ENCODE measurements at regions not wholly inside any gene's neighbourhood (a gene's known extent, or its start where the extent isn't known, plus 50 kb on each side); places are given as distances from the start of the nearest gene placed in this dataset.

DNA sequence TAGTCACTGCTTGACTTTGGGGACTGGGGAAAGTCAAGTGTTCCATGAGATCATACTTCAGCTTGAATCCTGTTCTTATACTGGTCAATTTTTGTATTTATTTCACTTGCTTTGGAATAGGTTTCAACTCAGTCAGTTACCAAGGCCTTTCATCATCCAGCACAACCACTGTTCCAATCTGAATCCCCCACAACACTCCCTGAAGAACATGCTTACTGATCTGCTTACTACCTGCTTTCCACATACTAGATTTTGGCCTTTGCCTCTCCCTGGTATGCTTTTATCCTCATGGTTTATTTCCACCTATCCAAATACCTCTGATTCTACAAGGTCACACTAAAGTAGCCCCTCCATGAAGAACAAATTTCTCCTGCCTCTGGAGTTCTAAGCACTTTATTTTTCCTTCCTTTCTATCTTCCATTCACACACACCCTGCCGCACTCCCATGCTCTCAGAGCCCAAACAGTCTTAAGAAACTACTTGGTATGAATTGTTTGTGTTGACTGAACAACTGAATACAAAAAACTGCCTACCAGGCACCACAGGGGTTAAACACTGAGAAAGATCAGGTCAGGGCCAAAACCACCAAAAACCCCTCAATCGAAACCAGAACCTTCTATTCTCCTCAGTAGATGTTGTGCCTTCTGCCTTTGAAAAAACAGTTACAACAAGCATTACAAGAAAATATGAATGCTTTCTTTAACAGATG lies 178.1 kb downstream of the AVL9 start:
- TF ChIP-seq HDGF (IDR thresholded peaks at IDR 0.05; ENCODE audit: borderline replicate concordance): no peak
- no peak for TF ChIP-seq FOXA1 (IDR thresholded peaks at IDR 0.05)
- TF ChIP-seq ELF4 (IDR thresholded peaks at IDR 0.05): no peak
- no peak for TF ChIP-seq L3MBTL2 (conservative IDR thresholded peaks at IDR 0.05)
- no peak for TF ChIP-seq FOXM1 (IDR thresholded peaks at IDR 0.05; ENCODE audit: borderline replicate concordance)
- TF ChIP-seq ARNT (IDR thresholded peaks at IDR 0.05): no peak
- no peak for TF ChIP-seq NFRKB (IDR thresholded peaks at IDR 0.05)
- TF ChIP-seq, protein P1, sequence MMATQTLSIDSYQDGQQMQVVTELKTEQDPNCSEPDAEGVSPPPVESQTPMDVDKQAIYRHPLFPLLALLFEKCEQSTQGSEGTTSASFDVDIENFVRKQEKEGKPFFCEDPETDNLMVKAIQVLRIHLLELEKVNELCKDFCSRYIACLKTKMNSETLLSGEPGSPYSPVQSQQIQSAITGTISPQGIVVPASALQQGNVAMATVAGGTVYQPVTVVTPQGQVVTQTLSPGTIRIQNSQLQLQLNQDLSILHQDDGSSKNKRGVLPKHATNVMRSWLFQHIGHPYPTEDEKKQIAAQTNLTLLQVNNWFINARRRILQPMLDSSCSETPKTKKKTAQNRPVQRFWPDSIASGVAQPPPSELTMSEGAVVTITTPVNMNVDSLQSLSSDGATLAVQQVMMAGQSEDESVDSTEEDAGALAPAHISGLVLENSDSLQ (IDR thresholded peaks at IDR 0.05): no peak
- no peak for TF ChIP-seq LEF1 (IDR thresholded peaks at IDR 0.05; ENCODE audit: borderline replicate concordance)
- no peak for TF ChIP-seq SP1 (IDR thresholded peaks at IDR 0.05)
- no peak for TF ChIP-seq SUZ12 (IDR thresholded peaks at IDR 0.05)
- TF ChIP-seq FOXK2 (IDR thresholded peaks at IDR 0.05): no peak
